Endodermal cell (in vitro differentiated cells): ENCODE measurements at regions not wholly inside any gene's neighbourhood (a gene's known extent, or its start where the extent isn't known, plus 50 kb on each side); places are given as distances from the start of the nearest gene placed in this dataset.

Experiments used
- DNase-seq: peaks from one replicate; pipeline ENCODE4 v3.0.0-alpha.2; 2017
- H3K27ac ChIP-seq: 2 replicates; pipeline ENCODE4 v1.5.1; 2013; ENCODE audit warnings: mild to moderate bottlenecking, low read depth, low read length, moderate library complexity
- H3K27me3 ChIP-seq: 2 replicates; pipeline ENCODE4 v1.6.1; 2013; ENCODE audit warnings: mild to moderate bottlenecking, low read length, moderate library complexity; ENCODE audit not compliant: insufficient read depth, control insufficient read depth, poor library complexity, severe bottlenecking
- H3K36me3 ChIP-seq: 2 replicates; pipeline ENCODE4 v1.7.0; 2013; ENCODE audit warnings: mild to moderate bottlenecking, low read length, moderate library complexity; ENCODE audit not compliant: control insufficient read depth, insufficient read depth
- H3K4me1 ChIP-seq: one replicate; pipeline ENCODE4 v1.7.0; 2013; ENCODE audit warnings: low read length; ENCODE audit not compliant: control insufficient read depth, insufficient read depth
- H3K4me3 ChIP-seq: 2 replicates; pipeline ENCODE4 v1.5.1; 2013; ENCODE audit warnings: mild to moderate bottlenecking, low read length, moderate library complexity
- H3K9ac ChIP-seq: 2 replicates; pipeline ENCODE4 v1.6.1; 2013; ENCODE audit warnings: mild to moderate bottlenecking, low read length, moderate library complexity; ENCODE audit not compliant: poor library complexity, severe bottlenecking; ENCODE audit errors: extremely low read depth
- H3K9me3 ChIP-seq: 2 replicates; pipeline ENCODE4 v1.6.1; 2013; ENCODE audit warnings: mild to moderate bottlenecking, low read length, moderate library complexity; ENCODE audit not compliant: control insufficient read depth
- H3K27ac Mint-ChIP-seq: 2 replicates; pipeline ENCODE4 v1.8.0; 2020; ENCODE audit warnings: mixed read lengths
- H3K27me3 Mint-ChIP-seq: 2 replicates; pipeline ENCODE4 v1.8.0; 2021; ENCODE audit warnings: mild to moderate bottlenecking, mixed read lengths; ENCODE audit not compliant: insufficient read depth
- H3K36me3 Mint-ChIP-seq: 2 replicates; pipeline ENCODE4 v1.8.0; 2020; ENCODE audit warnings: low read depth, mixed read lengths
- H3K4me1 Mint-ChIP-seq: 2 replicates; pipeline ENCODE4 v1.8.0; 2020; ENCODE audit warnings: mixed read lengths
- H3K4me3 Mint-ChIP-seq: 2 replicates; pipeline ENCODE4 v1.8.0; 2020; ENCODE audit warnings: mild to moderate bottlenecking, moderate library complexity, mixed read lengths
- H3K9me3 Mint-ChIP-seq: 2 replicates; pipeline ENCODE4 v1.8.0; 2020; ENCODE audit warnings: mild to moderate bottlenecking, mixed read lengths
- CTCF ChIP-seq: fragments of 200-600 bp; sonication (generic); conservative IDR thresholded peaks from 2 replicates; pipeline ENCODE4 v1.5.0; 2021; ENCODE audit warnings: antibody characterized with exemption, mild to moderate bottlenecking
- WGBS, 2 experiments: methylation state at CpG; one replicate each; pipeline versions ENCODE4 v1.1.5 to v1.1.7; 2013; ENCODE audit warnings: missing lambda C conversion rate in 2 of 2, mixed read lengths in 1 of 2; ENCODE audit not compliant: insufficient coverage in 1 of 2, insufficient read length in 1 of 2; 5-methylcytosine and 5-hydroxymethylcytosine counted together

GRCh38 chr20:10781526-10781925 lies 107.7 kb upstream of the JAG1 start:
- no peak overlapping the region for H3K4me3 Mint-ChIP-seq
- Histone ChIP-seq H3K36me3 (no peaks in the 10 kb centered on the region), H3K9me3 (no peaks in the 10 kb centered on the region), H3K9ac (no peak overlapping the region), H3K4me1 (peaks cover 21% of the 10 kb centered on the region), H3K27me3 (peaks cover 11% of the 10 kb centered on the region), H3K27ac (no peak overlapping the region), H3K4me3 (no peak overlapping the region)
- DNase-seq, result no peak
- peaks cover 43% of the 10 kb centered on the region for H3K4me1 Mint-ChIP-seq
- H3K36me3 Mint-ChIP-seq, result no peaks in the 10 kb centered on the region
- no peak for TF ChIP-seq CTCF
- H3K27ac Mint-ChIP-seq, result no peak overlapping the region
- peaks cover 17% of the 10 kb centered on the region for H3K27me3 Mint-ChIP-seq
- no peaks in the 10 kb centered on the region for H3K9me3 Mint-ChIP-seq
- 95 to 100% methylated on average over 2 to 3 of the region's 3 CpGs for WGBS, 2 experiments

DNA sequence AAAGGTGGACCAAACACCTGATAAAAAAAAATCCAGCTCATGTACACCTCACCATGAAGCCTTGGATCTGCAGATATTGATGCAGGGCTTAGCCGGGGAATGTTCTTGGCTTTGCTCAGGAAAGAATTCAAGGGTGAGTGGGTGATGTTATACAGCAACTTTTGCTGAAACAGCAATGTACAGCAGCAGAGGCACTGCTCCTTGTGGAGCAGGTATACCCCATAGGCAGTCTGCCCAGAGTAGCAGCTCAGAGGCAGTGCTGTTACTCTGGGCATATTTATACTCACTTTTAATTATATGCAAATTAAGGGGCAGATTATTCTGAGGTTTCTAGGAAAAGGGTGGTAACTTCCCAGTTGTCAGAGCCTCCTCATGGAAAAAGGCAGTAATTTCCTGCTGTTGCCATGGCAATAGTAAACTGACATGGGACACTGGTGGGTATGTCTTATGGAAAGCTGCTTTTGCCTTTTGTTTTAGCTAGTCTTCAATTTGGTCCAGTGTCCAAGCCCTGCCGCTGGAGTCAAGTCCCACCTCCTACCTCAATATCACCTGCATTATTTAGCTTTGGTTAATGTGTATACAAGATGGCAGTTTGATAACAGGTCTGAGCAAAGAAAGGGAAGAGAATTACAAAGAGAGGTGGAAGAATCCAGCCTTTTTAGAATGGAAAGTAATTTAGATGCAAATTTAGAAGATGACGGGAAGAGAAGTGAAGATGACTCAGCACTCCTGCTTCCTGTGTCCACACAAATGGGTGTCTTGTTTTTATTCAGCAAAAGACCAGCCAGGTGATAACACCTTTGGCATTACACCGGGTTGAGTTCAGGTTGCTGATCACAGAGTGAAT lies 110.1 kb upstream of the JAG1 start:
- no peak overlapping the region for H3K9ac ChIP-seq
- no peak overlapping the region for H3K27ac ChIP-seq
- H3K4me1 ChIP-seq, result peaks cover 24% of the 10 kb centered on the region
- H3K9me3 Mint-ChIP-seq, result no peaks in the 10 kb centered on the region
- no peak overlapping the region for H3K4me3 Mint-ChIP-seq
- H3K9me3 ChIP-seq, result no peaks in the 10 kb centered on the region
- no peaks in the 10 kb centered on the region for H3K36me3 ChIP-seq
- peaks cover 14% of the 10 kb centered on the region for H3K27me3 Mint-ChIP-seq
- peaks cover 47% of the 10 kb centered on the region for H3K4me1 Mint-ChIP-seq
- peaks cover 11% of the 10 kb centered on the region for H3K27me3 ChIP-seq
- no peak for DNase-seq
- 74 to 87% methylated on average over 3 to 4 of the region's 4 CpGs for WGBS, 2 experiments
- no peaks in the 10 kb centered on the region for H3K36me3 Mint-ChIP-seq
- no peak overlapping the region for H3K4me3 ChIP-seq
- TF ChIP-seq CTCF, result no peak
- peak overlapping the region; percentile 86 for H3K27ac Mint-ChIP-seq

- Mint-ChIP-seq H3K9me3 (no peaks in the 10 kb centered on the region), H3K4me1 (peaks cover 49% of the 10 kb centered on the region), H3K36me3 (no peaks in the 10 kb centered on the region), H3K4me3 (no peak overlapping the region), H3K27me3 (peaks cover 14% of the 10 kb centered on the region), H3K27ac (peak overlapping the region; percentile 86)
- Histone ChIP-seq H3K27me3 (peaks cover 11% of the 10 kb centered on the region), H3K36me3 (no peaks in the 10 kb centered on the region), H3K4me3 (no peak overlapping the region), H3K9ac (no peak overlapping the region), H3K9me3 (no peaks in the 10 kb centered on the region), H3K27ac (no peak overlapping the region), H3K4me1 (peaks cover 24% of the 10 kb centered on the region)
- TF ChIP-seq CTCF, result no peak
- WGBS, 2 experiments, result 91 to 100% methylated on average over 1 to 3 of the region's 6 CpGs
- DNase-seq, result no peak
Measured at GRCh38 chr20:10784554-10785183, 110.9 kb upstream of the JAG1 start.
